ENCODE measurements at regions not wholly inside any gene's neighbourhood (a gene's known extent, or its start where the extent isn't known, plus 50 kb on each side); places are given as distances from the start of the nearest gene placed in this dataset.

GRCh38 chr2:150997066-150997465 lies 264.6 kb downstream of the RBM43 start:
- no peak for DNase-seq (ENCODE audit: low spot score)
- TF ChIP-seq CTCF (IDR thresholded peaks at IDR 0.05; ENCODE audit: extremely low read depth, missing control alignments): no peak

- DNase-seq (ENCODE audit: low spot score): no peak
- no peak for TF ChIP-seq CTCF (IDR thresholded peaks at IDR 0.05; ENCODE audit: extremely low read depth, missing control alignments)
Observed at GRCh38 chr2:150994076-150994475, 267.6 kb downstream of the RBM43 start.

GRCh38 chr2:150989969-150990368 lies 271.7 kb downstream of the RBM43 start:
- no peak for TF ChIP-seq CTCF (IDR thresholded peaks at IDR 0.05; ENCODE audit: extremely low read depth, missing control alignments)
- no peak for DNase-seq (ENCODE audit: low spot score)

- no peak for DNase-seq (ENCODE audit: low spot score)
- TF ChIP-seq CTCF (IDR thresholded peaks at IDR 0.05; ENCODE audit: extremely low read depth, missing control alignments): no peak
Observed at GRCh38 chr2:150985741-150986140, 275.9 kb downstream of the RBM43 start.

GRCh38 chr2:150983314-150983897 lies 278.3 kb downstream of the RBM43 start:
- TF ChIP-seq CTCF (IDR thresholded peaks at IDR 0.05; ENCODE audit: extremely low read depth, missing control alignments): no peak

GRCh38 chr2:150981826-150982225 lies 279.8 kb downstream of the RBM43 start:
- TF ChIP-seq CTCF (IDR thresholded peaks at IDR 0.05; ENCODE audit: extremely low read depth, missing control alignments): no peak
- DNase-seq (ENCODE audit: low spot score): no peak

More at GRCh38 chr2:150983314-150983897, 278.3 kb downstream of the RBM43 start:
- no peak for DNase-seq (ENCODE audit: low spot score)

GRCh38 chr2:150978053-150978452 lies 283.6 kb downstream of the RBM43 start:
- TF ChIP-seq CTCF (IDR thresholded peaks at IDR 0.05; ENCODE audit: extremely low read depth, missing control alignments): no peak
- DNase-seq (ENCODE audit: low spot score): no peak
